GM13977 (cell line): ENCODE measurements at regions not wholly inside any gene's neighbourhood (a gene's known extent, or its start where the extent isn't known, plus 50 kb on each side); places are given as distances from the start of the nearest gene placed in this dataset.

Experiments used
- DNase-seq: peaks from one replicate; pipeline ENCODE4 v3.0.0; 2012; ENCODE audit warnings: low spot score
- in situ Hi-C: fragments of 300-500 bp; cut with MboI; formaldehyde crosslinking; loops from one replicate; pipeline ENCODE4 v1.12.0; 2022; ENCODE audit warnings: low sequenced_read_pairs, low pct_unique_long_range_greater_than_20kb, mixed read lengths, inconsistent platforms; ENCODE audit not compliant: unreplicated experiment
- TF ChIP-seq, protein P1 (sequence below): IDR thresholded peaks from 2 replicates; pipeline ENCODE4 v1.5.1; 2012; ENCODE audit warnings: mild to moderate bottlenecking, control low read depth; ENCODE audit not compliant: insufficient read depth; ENCODE audit errors: extremely low read depth, missing control alignments

DNA sequence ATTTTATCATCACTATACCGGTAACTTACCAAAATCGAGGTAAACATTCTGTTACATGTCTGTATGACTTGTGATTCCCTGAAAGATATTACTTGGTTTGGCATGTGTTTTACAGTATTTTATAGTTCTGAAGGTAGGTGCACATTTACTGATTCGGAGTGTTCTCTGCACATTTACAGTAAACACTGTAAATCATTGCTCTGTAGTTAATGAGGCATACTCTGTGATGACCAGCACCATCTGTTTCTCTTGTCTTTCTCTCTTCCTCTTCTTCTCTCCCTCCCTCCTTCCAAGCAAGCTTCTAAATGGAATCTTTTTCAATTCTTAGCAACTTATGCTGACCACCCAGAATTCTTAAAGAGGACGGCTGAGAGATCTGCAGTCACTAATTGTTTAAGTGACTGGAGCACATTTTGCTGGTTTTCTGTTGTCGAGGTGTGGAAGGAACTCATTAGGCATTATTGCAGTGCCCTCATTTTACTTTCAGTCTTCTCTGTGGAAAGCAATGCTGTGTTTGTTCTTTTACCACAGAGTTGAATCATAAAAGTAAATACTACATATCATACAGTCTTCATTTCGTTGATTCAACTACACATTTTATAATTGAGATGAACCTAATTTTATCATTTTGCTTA is 126.5 kb downstream of the UTRN start:
- TF ChIP-seq, protein P1, sequence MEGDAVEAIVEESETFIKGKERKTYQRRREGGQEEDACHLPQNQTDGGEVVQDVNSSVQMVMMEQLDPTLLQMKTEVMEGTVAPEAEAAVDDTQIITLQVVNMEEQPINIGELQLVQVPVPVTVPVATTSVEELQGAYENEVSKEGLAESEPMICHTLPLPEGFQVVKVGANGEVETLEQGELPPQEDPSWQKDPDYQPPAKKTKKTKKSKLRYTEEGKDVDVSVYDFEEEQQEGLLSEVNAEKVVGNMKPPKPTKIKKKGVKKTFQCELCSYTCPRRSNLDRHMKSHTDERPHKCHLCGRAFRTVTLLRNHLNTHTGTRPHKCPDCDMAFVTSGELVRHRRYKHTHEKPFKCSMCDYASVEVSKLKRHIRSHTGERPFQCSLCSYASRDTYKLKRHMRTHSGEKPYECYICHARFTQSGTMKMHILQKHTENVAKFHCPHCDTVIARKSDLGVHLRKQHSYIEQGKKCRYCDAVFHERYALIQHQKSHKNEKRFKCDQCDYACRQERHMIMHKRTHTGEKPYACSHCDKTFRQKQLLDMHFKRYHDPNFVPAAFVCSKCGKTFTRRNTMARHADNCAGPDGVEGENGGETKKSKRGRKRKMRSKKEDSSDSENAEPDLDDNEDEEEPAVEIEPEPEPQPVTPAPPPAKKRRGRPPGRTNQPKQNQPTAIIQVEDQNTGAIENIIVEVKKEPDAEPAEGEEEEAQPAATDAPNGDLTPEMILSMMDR = no peak
- in situ Hi-C loops = no loop called here
- DNase-seq = no peak

DNA sequence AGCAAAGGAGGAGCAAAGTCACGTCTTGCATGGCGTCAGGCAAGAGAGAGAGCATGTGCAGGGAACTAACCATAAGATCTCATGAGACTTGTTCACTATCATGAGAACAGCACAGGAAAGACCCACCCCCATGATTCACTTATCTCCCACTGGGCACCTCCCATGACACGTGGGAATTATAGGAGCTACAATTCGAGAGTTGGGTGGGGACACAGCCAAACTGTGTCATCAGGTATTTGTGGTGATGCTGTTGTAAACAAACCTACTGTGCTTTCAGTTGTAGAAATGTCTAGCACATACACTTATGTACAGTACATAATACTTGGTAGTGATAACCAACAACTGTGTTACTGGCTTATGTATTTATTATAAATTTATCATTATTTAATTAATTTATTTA is 128.3 kb downstream of the UTRN start:
- TF ChIP-seq, protein P1 = no peak
- DNase-seq = no peak
- in situ Hi-C loops = no loop called here

DNA sequence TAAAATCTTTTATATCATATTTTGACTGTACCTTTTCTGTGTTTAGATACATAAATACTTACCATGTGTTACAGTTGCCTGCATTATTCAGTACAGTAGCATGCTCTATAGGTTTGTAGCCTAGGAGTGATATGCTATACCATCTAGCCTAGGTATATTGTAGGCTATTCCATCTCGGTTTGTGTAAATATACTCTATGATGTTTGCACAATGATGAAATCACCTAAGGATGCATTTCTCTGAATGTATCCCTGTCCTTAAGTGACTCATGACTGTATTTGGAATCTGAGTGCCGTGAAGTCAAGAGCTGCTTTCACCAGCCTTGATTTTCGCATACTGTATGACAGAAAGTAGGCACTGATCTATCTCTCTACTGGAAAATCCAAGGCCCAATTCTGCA is 129.9 kb downstream of the UTRN start:
- TF ChIP-seq, protein P1 = no peak
- DNase-seq = no peak

DNA sequence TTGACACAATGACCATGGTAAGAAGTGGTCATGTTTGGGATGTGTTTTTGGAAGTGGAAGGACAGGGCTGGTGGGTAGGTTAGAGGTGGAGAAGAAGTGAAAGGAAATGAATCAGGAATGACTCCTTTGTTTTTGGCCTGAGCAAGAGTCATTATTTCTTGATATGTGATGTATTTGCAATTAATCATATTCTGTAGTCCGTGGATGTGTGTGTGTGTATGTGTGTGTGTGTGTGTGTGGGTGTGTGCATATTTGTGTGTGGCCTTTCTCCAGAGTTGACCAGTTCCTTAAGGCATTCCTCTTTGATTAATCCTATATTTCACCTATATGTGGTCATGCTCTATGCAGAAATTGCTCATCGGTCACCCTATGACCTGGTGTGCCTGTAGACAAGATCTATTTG is 130.7 kb downstream of the UTRN start:
- in situ Hi-C loops = no loop called here
- TF ChIP-seq, protein P1 = no peak
- DNase-seq = no peak

More for the DNA sequence above, 129.9 kb downstream of the UTRN start:
- in situ Hi-C loops = no loop called here

DNA sequence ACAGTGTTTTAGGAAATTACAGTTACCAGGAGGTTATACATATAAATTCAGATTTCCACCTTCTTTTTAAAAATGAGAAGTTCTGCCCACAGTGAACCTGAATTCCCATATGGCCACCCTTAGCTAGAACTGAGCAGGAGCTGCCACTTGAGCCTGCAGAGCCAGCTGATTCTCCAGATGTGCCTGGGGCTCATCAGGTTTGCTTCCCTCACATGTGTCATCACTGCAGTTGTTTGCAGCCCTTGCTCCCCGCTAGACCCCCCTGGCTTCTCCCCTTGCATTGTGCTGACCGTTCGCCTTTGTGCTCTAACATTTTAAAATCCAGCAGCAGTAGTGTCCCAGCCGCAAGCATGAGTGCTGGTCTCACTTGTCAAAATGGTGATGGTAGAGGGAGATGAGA is 131.1 kb downstream of the UTRN start:
- in situ Hi-C loops = no loop called here
- no peak for DNase-seq
- TF ChIP-seq, protein P1 = no peak

DNA sequence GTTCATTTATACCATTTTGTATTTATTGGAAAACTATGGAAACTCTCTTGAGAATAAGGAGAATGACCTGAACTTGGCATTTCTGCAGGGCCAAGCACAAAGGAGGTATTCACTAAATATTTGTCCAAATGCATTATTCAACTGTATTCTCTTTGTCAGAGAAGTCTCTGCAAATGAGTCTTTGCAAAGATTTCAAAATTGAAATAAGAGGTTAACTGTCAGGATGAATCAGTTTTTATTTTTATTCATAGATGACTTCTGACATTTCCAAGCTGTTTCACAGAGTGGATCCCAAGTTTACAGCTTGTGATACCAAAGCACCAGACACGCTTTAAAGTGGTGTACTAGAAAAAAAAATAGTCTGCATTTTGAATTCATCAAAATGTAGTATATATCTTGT is 131.6 kb downstream of the UTRN start:
- TF ChIP-seq, protein P1 = no peak
- in situ Hi-C loops = no loop called here
- DNase-seq = no peak
